ENCODE measurements at regions not wholly inside any gene's neighbourhood (a gene's known extent, or its start where the extent isn't known, plus 50 kb on each side); places are given as distances from the start of the nearest gene placed in this dataset.

DNA sequence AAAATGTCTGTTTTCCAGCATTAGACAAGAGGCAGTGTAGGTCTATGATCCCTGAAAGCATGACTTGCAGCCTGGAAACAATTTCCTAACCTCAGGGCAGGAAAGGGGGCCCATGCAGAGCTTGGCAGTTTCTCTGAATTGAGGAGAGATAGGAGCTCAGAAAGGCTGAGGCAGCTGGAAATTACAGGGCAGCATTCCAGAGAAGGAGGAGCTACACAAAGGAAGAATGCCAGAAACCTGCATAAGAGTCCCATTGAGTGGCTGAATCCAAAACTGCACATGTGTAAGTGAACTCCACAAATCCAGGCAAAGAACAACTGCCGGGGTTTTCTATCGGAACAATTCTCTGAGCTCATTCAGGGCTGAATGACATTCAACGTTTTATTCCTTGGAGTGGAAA lies 346.8 kb downstream of the PIK3R1 start:
- no peak overlapping the region for H3K27ac ChIP-seq (ENCODE audit: poor library complexity, severe bottlenecking)
- no peaks in the 10 kb centered on the region for H3K27me3 ChIP-seq (ENCODE audit: insufficient read depth, poor library complexity, severe bottlenecking)
- no peaks in the 10 kb centered on the region for H3K9me3 ChIP-seq (ENCODE audit: severe bottlenecking)
- H3K36me3 ChIP-seq (ENCODE audit: low read depth), result no peaks in the 10 kb centered on the region
- peaks cover 5% of the 10 kb centered on the region for H3K4me1 ChIP-seq (ENCODE audit: insufficient read depth, poor library complexity, severe bottlenecking)
- no peak for TF ChIP-seq CTCF (IDR thresholded peaks at IDR 0.05; ENCODE audit: poor library complexity, severe bottlenecking)
- H3K4me3 ChIP-seq (ENCODE audit: severe bottlenecking), result no peak overlapping the region
- ATAC-seq (ENCODE audit: low read depth) (peak; percentile 29; the same call in 1 of the 3 replicates), DNase-seq (ENCODE audit: low spot score) (no peak)

DNA sequence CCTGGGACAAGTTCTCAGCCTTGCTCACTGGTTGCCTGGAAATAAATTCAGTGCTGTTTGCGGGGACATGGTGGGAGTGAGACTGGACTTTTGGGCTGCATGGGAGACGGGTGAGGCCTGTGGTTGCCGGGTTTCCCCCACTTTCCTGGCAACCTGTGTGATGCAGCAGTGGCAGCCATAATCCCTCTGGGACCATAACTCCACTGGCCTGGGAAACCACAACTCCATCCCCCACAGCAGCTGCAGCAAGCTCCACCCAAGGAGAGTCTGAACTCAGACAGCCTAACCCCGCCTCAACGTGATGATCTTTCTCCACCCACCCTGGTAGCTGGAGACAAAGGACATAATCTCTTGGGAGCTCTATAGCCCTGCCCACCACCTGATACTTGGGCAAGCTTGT lies 349.9 kb downstream of the PIK3R1 start:
- no peak overlapping the region for H3K4me3 ChIP-seq (ENCODE audit: severe bottlenecking)
- H3K27me3 ChIP-seq (ENCODE audit: insufficient read depth, poor library complexity, severe bottlenecking), result no peaks in the 10 kb centered on the region
- H3K36me3 ChIP-seq (ENCODE audit: low read depth), result no peaks in the 10 kb centered on the region
- ATAC-seq (ENCODE audit: low read depth), result no peak
- TF ChIP-seq CTCF (IDR thresholded peaks at IDR 0.05; ENCODE audit: poor library complexity, severe bottlenecking), result no peak
- no peak overlapping the region for H3K27ac ChIP-seq (ENCODE audit: poor library complexity, severe bottlenecking)
- no peak for DNase-seq (ENCODE audit: low spot score)
- H3K4me1 ChIP-seq (ENCODE audit: insufficient read depth, poor library complexity, severe bottlenecking), result no peaks in the 10 kb centered on the region
- no peaks in the 10 kb centered on the region for H3K9me3 ChIP-seq (ENCODE audit: severe bottlenecking)

DNA sequence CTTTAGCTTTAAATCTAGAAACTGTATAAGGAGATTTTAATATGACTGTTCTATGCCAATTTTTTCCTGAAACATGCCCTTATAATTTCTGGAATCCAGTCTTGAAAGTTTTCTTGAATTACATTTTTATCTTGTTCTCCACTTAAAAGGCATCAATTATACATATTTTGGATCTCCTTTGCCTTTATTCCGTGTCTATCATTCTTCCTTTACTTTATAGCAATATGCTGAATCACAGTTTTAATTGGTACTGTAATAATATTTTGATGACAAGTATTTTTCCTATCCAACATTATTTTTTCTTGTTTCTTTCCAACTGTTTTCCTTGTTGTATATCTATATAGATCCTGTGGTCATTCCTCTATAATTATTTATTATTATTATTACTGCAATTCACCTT lies 361.2 kb downstream of the PIK3R1 start:
- no peaks in the 10 kb centered on the region for H3K4me1 ChIP-seq (ENCODE audit: insufficient read depth, poor library complexity, severe bottlenecking)
- no peak for TF ChIP-seq CTCF (IDR thresholded peaks at IDR 0.05; ENCODE audit: poor library complexity, severe bottlenecking)
- DNase-seq (ENCODE audit: low spot score), result no peak
- no peaks in the 10 kb centered on the region for H3K36me3 ChIP-seq (ENCODE audit: low read depth)
- no peak overlapping the region for H3K27ac ChIP-seq (ENCODE audit: poor library complexity, severe bottlenecking)
- no peak for ATAC-seq (ENCODE audit: low read depth)
- peaks cover 12% of the 10 kb centered on the region for H3K9me3 ChIP-seq (ENCODE audit: severe bottlenecking)
- H3K4me3 ChIP-seq (ENCODE audit: severe bottlenecking), result no peak overlapping the region
- no peaks in the 10 kb centered on the region for H3K27me3 ChIP-seq (ENCODE audit: insufficient read depth, poor library complexity, severe bottlenecking)

DNA sequence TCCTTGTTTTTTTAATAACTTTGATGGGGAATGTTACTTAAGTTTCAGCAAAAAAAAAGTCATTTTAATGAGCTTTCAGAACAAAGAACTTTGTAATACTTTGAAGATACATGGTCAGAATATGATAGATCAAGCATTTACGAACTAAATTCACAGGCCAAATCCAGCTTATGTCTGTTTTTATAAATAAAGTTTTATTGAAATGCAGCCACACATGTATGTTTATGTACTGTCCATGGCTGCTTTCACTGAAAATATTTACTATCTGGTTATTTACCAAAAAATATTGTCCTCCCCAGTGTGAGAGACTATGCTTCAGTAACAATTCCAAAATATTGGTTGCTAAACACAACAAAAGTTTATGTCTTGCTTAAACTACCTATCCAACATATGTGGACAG lies 366.7 kb downstream of the PIK3R1 start:
- H3K9me3 ChIP-seq (ENCODE audit: severe bottlenecking), result peaks cover 3% of the 10 kb centered on the region
- ATAC-seq (ENCODE audit: low read depth), result no peak
- no peaks in the 10 kb centered on the region for H3K36me3 ChIP-seq (ENCODE audit: low read depth)
- no peak overlapping the region for H3K27ac ChIP-seq (ENCODE audit: poor library complexity, severe bottlenecking)
- H3K4me3 ChIP-seq (ENCODE audit: severe bottlenecking), result no peak overlapping the region
- no peak for DNase-seq (ENCODE audit: low spot score)
- H3K27me3 ChIP-seq (ENCODE audit: insufficient read depth, poor library complexity, severe bottlenecking), result no peaks in the 10 kb centered on the region
- no peaks in the 10 kb centered on the region for H3K4me1 ChIP-seq (ENCODE audit: insufficient read depth, poor library complexity, severe bottlenecking)
- TF ChIP-seq CTCF (IDR thresholded peaks at IDR 0.05; ENCODE audit: poor library complexity, severe bottlenecking), result no peak

DNA sequence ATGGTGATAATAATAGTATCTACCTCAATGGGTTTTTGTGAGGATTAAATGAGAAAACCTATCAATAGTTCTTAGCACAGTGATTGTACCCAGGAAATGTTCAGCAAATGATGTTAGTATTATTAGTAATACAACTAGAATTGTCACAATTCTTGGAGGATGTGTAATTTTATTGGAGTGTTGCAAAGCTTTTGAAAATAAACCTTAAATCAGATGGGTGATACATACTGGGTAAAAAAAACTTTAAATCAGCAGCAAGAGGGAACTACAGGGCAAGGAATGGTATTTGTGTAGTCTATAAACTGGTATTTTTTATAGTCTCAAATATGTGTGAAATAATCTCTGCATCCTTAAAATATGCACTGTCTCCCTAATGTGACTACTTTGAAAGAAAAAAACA lies 371.6 kb downstream of the PIK3R1 start:
- Histone ChIP-seq H3K4me3 (ENCODE audit: severe bottlenecking) (no peak overlapping the region), H3K27ac (ENCODE audit: poor library complexity, severe bottlenecking) (no peak overlapping the region), H3K27me3 (ENCODE audit: insufficient read depth, poor library complexity, severe bottlenecking) (no peaks in the 10 kb centered on the region), H3K9me3 (ENCODE audit: severe bottlenecking) (no peaks in the 10 kb centered on the region), H3K4me1 (ENCODE audit: insufficient read depth, poor library complexity, severe bottlenecking) (no peaks in the 10 kb centered on the region), H3K36me3 (ENCODE audit: low read depth) (no peaks in the 10 kb centered on the region)
- no peak for DNase-seq (ENCODE audit: low spot score)
- TF ChIP-seq CTCF (IDR thresholded peaks at IDR 0.05; ENCODE audit: poor library complexity, severe bottlenecking), result no peak
- ATAC-seq (ENCODE audit: low read depth), result no peak
